ENCODE measurements at regions not wholly inside any gene's neighbourhood (a gene's known extent, or its start where the extent isn't known, plus 50 kb on each side); places are given as distances from the start of the nearest gene placed in this dataset.

- no peak for DNase-seq (ENCODE audit: low spot score)
- Histone ChIP-seq H3K4me3 (no peak overlapping the region), H3K27ac (no peak overlapping the region)
- no peak for TF ChIP-seq CTCF (IDR thresholded peaks at IDR 0.05)
These were observed 106.0 kb upstream of the PNPLA4 start for GRCh38 chrX:8033175-8033574.

GRCh38 chrX:8030361-8030760, 103.1 kb upstream of the PNPLA4 start:
- no peak overlapping the region for H3K4me3 ChIP-seq
- no peak for TF ChIP-seq CTCF (IDR thresholded peaks at IDR 0.05)
- no peak overlapping the region for H3K27ac ChIP-seq
- no peak for DNase-seq (ENCODE audit: low spot score)

GRCh38 chrX:8027827-8028226, 100.6 kb upstream of the PNPLA4 start:
- DNase-seq (ENCODE audit: low spot score), result no peak
- no peak for TF ChIP-seq CTCF (IDR thresholded peaks at IDR 0.05)
- no peak overlapping the region for H3K27ac ChIP-seq
- H3K4me3 ChIP-seq, result no peak overlapping the region

- TF ChIP-seq CTCF (IDR thresholded peaks at IDR 0.05), result no peak
- H3K4me3 ChIP-seq, result no peak overlapping the region
- no peak overlapping the region for H3K27ac ChIP-seq
- DNase-seq (ENCODE audit: low spot score), result no peak
These were observed 98.5 kb upstream of the PNPLA4 start for GRCh38 chrX:8025705-8026104.

GRCh38 chrX:8018934-8019333, 91.7 kb upstream of the PNPLA4 start:
- no peak overlapping the region for H3K27ac ChIP-seq
- H3K4me3 ChIP-seq, result no peak overlapping the region
- DNase-seq (ENCODE audit: low spot score), result no peak
- no peak for TF ChIP-seq CTCF (IDR thresholded peaks at IDR 0.05)

- Histone ChIP-seq H3K4me3 (no peak overlapping the region), H3K27ac (no peak overlapping the region)
- TF ChIP-seq CTCF (IDR thresholded peaks at IDR 0.05), result no peak
- no peak for DNase-seq (ENCODE audit: low spot score)
These were observed 82.9 kb upstream of the PNPLA4 start for GRCh38 chrX:8010105-8010504.

- no peak overlapping the region for H3K27ac ChIP-seq
- no peak for DNase-seq (ENCODE audit: low spot score)
- H3K4me3 ChIP-seq, result no peak overlapping the region
- TF ChIP-seq CTCF (IDR thresholded peaks at IDR 0.05), result no peak
These were observed 78.6 kb upstream of the PNPLA4 start for GRCh38 chrX:8005678-8006347.
